SK-N-SH (cell line): ENCODE measurements at regions not wholly inside any gene's neighbourhood (a gene's known extent, or its start where the extent isn't known, plus 50 kb on each side); places are given as distances from the start of the nearest gene placed in this dataset.

Source experiments
- CTCF ChIA-PET: fragments of 300-600, 350-600 bp; formaldehyde crosslinking; extraction: SDS; loops from one replicate; lab custom pipeline; 2021; lab: Yijun Ruan, JAX
- POLR2A ChIA-PET: fragments of 350-600 bp; sonication (Branson Sonifier 250); formaldehyde crosslinking; extraction: SDS; loops from one replicate; lab custom pipeline; 2020; ENCODE audit warnings: antibody characterized with exemption, inconsistent platforms; lab: Yijun Ruan, JAX
- DNase-seq: peaks from one replicate; pipeline ENCODE4 v3.0.0; 2012
- H2AFZ ChIP-seq: fragments of 200-600 bp; sonication (generic); 2 replicates; pipeline ENCODE4 v1.8.1; 2016; ENCODE audit warnings: antibody characterized with exemption, mild to moderate bottlenecking, low read depth
- H3F3A ChIP-seq: fragments of 200-600 bp; sonication (generic); replicated peaks from 2 replicates; pipeline ENCODE3; 2016; ENCODE audit warnings: antibody characterized with exemption, mild to moderate bottlenecking; ENCODE audit not compliant: insufficient read depth
- H3K27ac ChIP-seq, 2 experiments: fragments of 200-500 bp in 1 of 2; fragments of 200-600 bp in 1 of 2; sonication (Bioruptor generic) in 1 of 2; sonication (generic), shearing (Covaris generic) in 1 of 2; 2 replicates each; pipeline versions ENCODE4 v1.5.1 to v1.6.1; 2014 to 2016; ENCODE audit warnings: low read depth in 2 of 2, inconsistent platforms in 1 of 2, low read length in 1 of 2, mild to moderate bottlenecking in 1 of 2, mixed read lengths in 1 of 2
- H3K27me3 ChIP-seq: fragments of 200-600 bp; sonication (generic), shearing (Covaris generic); 2 replicates; pipeline ENCODE4 v1.6.1; 2016; ENCODE audit warnings: mixed run types; ENCODE audit not compliant: insufficient read depth
- H3K36me3 ChIP-seq, 2 experiments: fragments of 200-500 bp in 1 of 2; fragments of 200-600 bp in 1 of 2; sonication (Bioruptor generic) in 1 of 2; sonication (generic) in 1 of 2; replicated peaks in 1 of 2; 2 replicates each; pipeline versions ENCODE3 to v1.5.1; 2014 to 2016; ENCODE audit warnings: low read length in 1 of 2, mild to moderate bottlenecking in 1 of 2; ENCODE audit not compliant: insufficient read depth in 2 of 2, control insufficient read depth in 1 of 2
- H3K4me1 ChIP-seq, 2 experiments: fragments of 200-500 bp in 1 of 2; fragments of 200-600 bp in 1 of 2; sonication (Bioruptor generic) in 1 of 2; sonication (generic), shearing (Covaris generic) in 1 of 2; 2 replicates each; pipeline versions ENCODE4 v1.5.1 to v1.6.1; 2014 to 2016; ENCODE audit warnings: low read depth in 1 of 2, low read length in 1 of 2, mixed run types in 1 of 2; ENCODE audit not compliant: insufficient read depth in 2 of 2, control insufficient read depth in 1 of 2
- H3K4me2 ChIP-seq: fragments of 200-600 bp; sonication (generic), shearing (Covaris generic); 2 replicates; pipeline ENCODE4 v1.6.1; 2017; ENCODE audit warnings: mixed run types
- H3K4me3 ChIP-seq, 2 experiments: fragments of 200-500 bp in 1 of 2; fragments of 200-600 bp in 1 of 2; sonication (Bioruptor generic) in 1 of 2; sonication (generic), shearing (Covaris generic) in 1 of 2; 2 replicates each; pipeline versions ENCODE4 v1.5.1 to v1.8.1; 2014 to 2016; ENCODE audit warnings: low read depth in 2 of 2, inconsistent platforms in 1 of 2, low read length in 1 of 2, mild to moderate bottlenecking in 1 of 2, mixed read lengths in 1 of 2, moderate library complexity in 1 of 2
- H3K79me2 ChIP-seq: fragments of 200-600 bp; sonication (generic); 2 replicates; pipeline ENCODE4 v1.8.1; 2017; ENCODE audit warnings: mild to moderate bottlenecking; ENCODE audit not compliant: insufficient read depth
- H3K9ac ChIP-seq: fragments of 200-600 bp; sonication (generic); 2 replicates; pipeline ENCODE4 v1.6.1; 2017; ENCODE audit warnings: mixed run types
- H3K9me2 ChIP-seq: fragments of 200-600 bp; sonication (generic); 2 replicates; pipeline ENCODE4 v1.6.1; 2017; ENCODE audit warnings: mixed run types
- H3K9me3 ChIP-seq: fragments of 200-600 bp; sonication (generic); 2 replicates; pipeline ENCODE4 v1.6.1; 2017; ENCODE audit warnings: mixed run types, mild to moderate bottlenecking, moderate library complexity
- H4K20me1 ChIP-seq: fragments of 200-600 bp; sonication (generic); 2 replicates; pipeline ENCODE4 v1.6.1; 2017; ENCODE audit warnings: mild to moderate bottlenecking, mixed run types; ENCODE audit not compliant: insufficient read depth
- ELF1 ChIP-seq: IDR thresholded peaks from 2 replicates; pipeline ENCODE4 v1.4.0; 2012
- EZH2phosphoT487 ChIP-seq: fragments of 200-600 bp; sonication (generic); IDR thresholded peaks from 2 replicates; pipeline ENCODE4 v1.6.1; 2017; ENCODE audit warnings: low read depth, mixed run types, mild to moderate bottlenecking, antibody characterized with exemption, moderate library complexity, borderline replicate concordance
- NFIC ChIP-seq: IDR thresholded peaks from 2 replicates; pipeline ENCODE4 v1.4.0; 2012; ENCODE audit warnings: borderline replicate concordance
- NRF1 ChIP-seq: IDR thresholded peaks from 2 replicates; pipeline ENCODE4 v1.6.1; 2012; ENCODE audit warnings: low read depth, mild to moderate bottlenecking, low read length
- POLR2AphosphoS5 ChIP-seq: IDR thresholded peaks from 2 replicates; pipeline ENCODE4 v1.6.1; 2012; ENCODE audit warnings: low read depth, low read length
- RFX5 ChIP-seq: IDR thresholded peaks from 2 replicates; pipeline ENCODE4 v1.6.1; 2012; ENCODE audit warnings: mild to moderate bottlenecking, improper control_type of control experiment, low read length
- SIN3A ChIP-seq: IDR thresholded peaks from 2 replicates; pipeline ENCODE4 v1.6.1; 2012; ENCODE audit warnings: low read depth, mild to moderate bottlenecking, low read length, moderate library complexity, borderline replicate concordance
- TAF1 ChIP-seq: IDR thresholded peaks from 2 replicates; pipeline ENCODE4 v1.6.1; 2012; ENCODE audit warnings: low read depth, mild to moderate bottlenecking, low read length, moderate library complexity, borderline replicate concordance
- TCF12 ChIP-seq: IDR thresholded peaks from 2 replicates; pipeline ENCODE4 v1.4.0; 2012
- YY1 ChIP-seq: IDR thresholded peaks from 2 replicates; pipeline ENCODE4 v1.4.0; 2012; ENCODE audit warnings: low read depth, mild to moderate bottlenecking
- WGBS: methylation state at CpG from one replicate; pipeline ENCODE4 v1.1.6; 2017; ENCODE audit warnings: low lambda C conversion rate; 5-methylcytosine and 5-hydroxymethylcytosine counted together
- TF ChIP-seq, protein P1 (sequence below): IDR thresholded peaks from 2 replicates; pipeline ENCODE4; 2012
- TF ChIP-seq, protein P2 (sequence below): fragments of 150-350 bp; IDR thresholded peaks from 2 replicates; pipeline ENCODE4 v1.6.1; 2017; ENCODE audit warnings: antibody characterized with exemption, low read length, low read depth, borderline replicate concordance
- TF ChIP-seq, protein P3 (sequence below): IDR thresholded peaks from 2 replicates; pipeline ENCODE4 v1.4.0; 2012; ENCODE audit warnings: low read depth, borderline replicate concordance

DNA sequence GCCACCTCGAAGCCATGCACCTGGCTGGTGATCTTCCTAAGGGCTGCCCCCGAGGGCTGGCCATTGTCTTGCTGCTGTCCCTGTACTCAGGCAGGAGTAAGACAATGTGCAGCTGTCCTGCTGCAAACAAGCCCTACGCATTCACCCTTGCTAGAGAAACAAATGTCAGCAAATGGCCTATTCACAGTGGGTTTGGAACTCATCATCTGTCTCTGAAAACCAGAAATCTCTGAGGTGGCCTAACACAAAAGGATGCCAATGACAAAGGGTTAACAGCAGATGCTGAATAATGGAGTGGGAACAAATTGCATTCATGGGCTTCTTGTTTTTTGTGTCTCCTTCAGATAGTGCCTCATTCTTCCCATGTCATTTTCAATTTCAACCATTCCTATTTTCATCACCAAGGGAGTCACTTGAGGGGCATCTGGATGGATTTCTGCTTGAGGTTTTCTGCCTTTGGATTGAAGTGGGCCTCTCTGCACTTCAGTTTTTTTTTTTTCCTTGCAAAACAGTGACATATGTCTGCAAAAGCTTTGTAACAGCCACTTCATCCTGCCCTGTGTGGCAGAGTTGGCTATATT is 261.6 kb upstream of the VLDLR start:
- no peak for DNase-seq
- Histone ChIP-seq H3K79me2 (no peaks in the 10 kb centered on the region), H3K27me3 (no peaks in the 10 kb centered on the region), H3K4me2 (no peak overlapping the region), H3K36me3 (no peaks in the 10 kb centered on the region), H3K9ac (no peak overlapping the region), H3K4me3 (no peak overlapping the region), H3K4me1 (peaks cover 2 to 4% of the 10 kb centered on the region in 2 experiments; a peak in 2 of 4 replicates), H3K27ac (no peak overlapping the region), H4K20me1 (no peaks in the 10 kb centered on the region), H3K9me3 (no peaks in the 10 kb centered on the region), H2AFZ (no peak overlapping the region), H3F3A (no peaks in the 10 kb centered on the region), H3K9me2 (no peaks in the 10 kb centered on the region)
- POLR2A ChIA-PET: no interaction called here
- whole genome bisulfite sequencing: 18% methylated on average over 3 of the region's 3 CpGs
- CTCF ChIA-PET: no interaction called here
- TF ChIP-seq TCF12 (no peak), YY1 (no peak), RFX5 (no peak), SIN3A (no peak), NFIC (no peak)
- TF ChIP-seq, protein P1, sequence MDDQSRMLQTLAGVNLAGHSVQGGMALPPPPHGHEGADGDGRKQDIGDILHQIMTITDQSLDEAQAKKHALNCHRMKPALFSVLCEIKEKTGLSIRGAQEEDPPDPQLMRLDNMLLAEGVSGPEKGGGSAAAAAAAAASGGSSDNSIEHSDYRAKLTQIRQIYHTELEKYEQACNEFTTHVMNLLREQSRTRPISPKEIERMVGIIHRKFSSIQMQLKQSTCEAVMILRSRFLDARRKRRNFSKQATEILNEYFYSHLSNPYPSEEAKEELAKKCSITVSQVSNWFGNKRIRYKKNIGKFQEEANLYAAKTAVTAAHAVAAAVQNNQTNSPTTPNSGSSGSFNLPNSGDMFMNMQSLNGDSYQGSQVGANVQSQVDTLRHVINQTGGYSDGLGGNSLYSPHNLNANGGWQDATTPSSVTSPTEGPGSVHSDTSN: no peak
- TF ChIP-seq, protein P2, sequence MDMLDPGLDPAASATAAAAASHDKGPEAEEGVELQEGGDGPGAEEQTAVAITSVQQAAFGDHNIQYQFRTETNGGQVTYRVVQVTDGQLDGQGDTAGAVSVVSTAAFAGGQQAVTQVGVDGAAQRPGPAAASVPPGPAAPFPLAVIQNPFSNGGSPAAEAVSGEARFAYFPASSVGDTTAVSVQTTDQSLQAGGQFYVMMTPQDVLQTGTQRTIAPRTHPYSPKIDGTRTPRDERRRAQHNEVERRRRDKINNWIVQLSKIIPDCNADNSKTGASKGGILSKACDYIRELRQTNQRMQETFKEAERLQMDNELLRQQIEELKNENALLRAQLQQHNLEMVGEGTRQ: no peak

DNA sequence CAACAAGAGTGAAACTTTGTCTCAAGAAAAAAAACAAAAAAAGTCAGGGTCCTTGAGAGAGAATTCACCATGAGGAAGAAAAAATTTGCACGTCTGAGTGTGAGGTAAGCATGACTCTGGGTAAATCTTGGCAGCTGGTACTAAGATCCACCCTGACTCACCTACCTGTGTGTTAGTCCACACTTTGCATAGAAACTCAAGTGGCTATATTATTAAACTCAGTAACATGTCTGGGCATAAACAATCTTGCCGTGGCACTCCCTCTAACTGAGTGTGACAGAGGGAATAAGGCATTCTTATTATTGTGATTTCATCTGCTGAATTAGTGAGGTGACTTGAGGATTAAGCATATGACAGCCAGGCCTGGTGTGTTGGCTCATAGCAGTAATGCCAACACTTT is 259.4 kb upstream of the VLDLR start:
- H3K9me2 ChIP-seq: no peaks in the 10 kb centered on the region
- H3K36me3 ChIP-seq: no peaks in the 10 kb centered on the region
- CTCF ChIA-PET: no interaction called here

More for the DNA sequence above, 259.4 kb upstream of the VLDLR start:
- no peaks in the 10 kb centered on the region for H3K79me2 ChIP-seq
- no peak overlapping the region for H2AFZ ChIP-seq
- no peaks in the 10 kb centered on the region for H4K20me1 ChIP-seq
- POLR2A ChIA-PET: no interaction called here
- H3K27me3 ChIP-seq: no peaks in the 10 kb centered on the region
- H3K4me2 ChIP-seq: no peak overlapping the region
- no peak for DNase-seq
- H3K4me3 ChIP-seq: no peak overlapping the region
- peaks cover 0 to 2% of the 10 kb centered on the region in 2 experiments; a peak in 1 of 4 replicates for H3K4me1 ChIP-seq
- H3K27ac ChIP-seq: no peak overlapping the region
- no peaks in the 10 kb centered on the region for H3F3A ChIP-seq
- no peak for TF ChIP-seq TCF12
- no peak for TF ChIP-seq RFX5
- TF ChIP-seq, protein P2: no peak
- no peak for TF ChIP-seq ELF1
- no peak for TF ChIP-seq NRF1
- TF ChIP-seq EZH2phosphoT487: no peak
- TF ChIP-seq TAF1: no peak
- TF ChIP-seq, protein P3, sequence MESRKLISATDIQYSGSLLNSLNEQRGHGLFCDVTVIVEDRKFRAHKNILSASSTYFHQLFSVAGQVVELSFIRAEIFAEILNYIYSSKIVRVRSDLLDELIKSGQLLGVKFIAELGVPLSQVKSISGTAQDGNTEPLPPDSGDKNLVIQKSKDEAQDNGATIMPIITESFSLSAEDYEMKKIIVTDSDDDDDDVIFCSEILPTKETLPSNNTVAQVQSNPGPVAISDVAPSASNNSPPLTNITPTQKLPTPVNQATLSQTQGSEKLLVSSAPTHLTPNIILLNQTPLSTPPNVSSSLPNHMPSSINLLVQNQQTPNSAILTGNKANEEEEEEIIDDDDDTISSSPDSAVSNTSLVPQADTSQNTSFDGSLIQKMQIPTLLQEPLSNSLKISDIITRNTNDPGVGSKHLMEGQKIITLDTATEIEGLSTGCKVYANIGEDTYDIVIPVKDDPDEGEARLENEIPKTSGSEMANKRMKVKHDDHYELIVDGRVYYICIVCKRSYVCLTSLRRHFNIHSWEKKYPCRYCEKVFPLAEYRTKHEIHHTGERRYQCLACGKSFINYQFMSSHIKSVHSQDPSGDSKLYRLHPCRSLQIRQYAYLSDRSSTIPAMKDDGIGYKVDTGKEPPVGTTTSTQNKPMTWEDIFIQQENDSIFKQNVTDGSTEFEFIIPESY: no peak
- TF ChIP-seq, protein P1: no peak
- no peak for TF ChIP-seq POLR2AphosphoS5
- no peaks in the 10 kb centered on the region for H3K9me3 ChIP-seq
- no peak overlapping the region for H3K9ac ChIP-seq
- 26% methylated on average over 2 of the region's 2 CpGs for WGBS
